KG1 (cell line): ENCODE measurements at regions not wholly inside any gene's neighbourhood (a gene's known extent, or its start where the extent isn't known, plus 50 kb on each side); places are given as distances from the start of the nearest gene placed in this dataset.

ENCODE experiments used
- DNase-seq: peaks from one replicate; lab custom pipeline; 2025; lab: John Stamatoyannopoulos, UW

GRCh38 chr5:68582284-68582683 is 366.7 kb downstream of the PIK3R1 start:
- no peak for DNase-seq

- DNase-seq: no peak
Observed at GRCh38 chr5:68587171-68587570, 371.6 kb downstream of the PIK3R1 start.

GRCh38 chr5:68591850-68592249 is 376.3 kb downstream of the PIK3R1 start:
- DNase-seq: no peak

- DNase-seq: no peak
Observed at GRCh38 chr5:68592351-68592750, 376.8 kb downstream of the PIK3R1 start.

GRCh38 chr5:68593211-68593671 is 377.7 kb downstream of the PIK3R1 start:
- no peak for DNase-seq

GRCh38 chr5:68612972-68613371 is 397.4 kb downstream of the PIK3R1 start:
- DNase-seq: no peak

- DNase-seq: no peak
Observed at GRCh38 chr5:68618501-68618900, 402.9 kb downstream of the PIK3R1 start.

- no peak for DNase-seq
Observed at GRCh38 chr5:68627001-68627400, 411.4 kb downstream of the PIK3R1 start.

GRCh38 chr5:68628082-68628814 is 412.7 kb downstream of the PIK3R1 start:
- no peak for DNase-seq

- DNase-seq: no peak
Observed at GRCh38 chr5:68630354-68630753, 414.8 kb downstream of the PIK3R1 start.

GRCh38 chr5:68631884-68632283 is 416.3 kb downstream of the PIK3R1 start:
- no peak for DNase-seq

GRCh38 chr5:68641211-68641610 is 425.7 kb downstream of the PIK3R1 start:
- DNase-seq: no peak

- DNase-seq: no peak
Observed at GRCh38 chr5:68643064-68643463, 427.5 kb downstream of the PIK3R1 start.

GRCh38 chr5:68644971-68645370 is 429.4 kb downstream of the PIK3R1 start:
- DNase-seq: no peak

- DNase-seq: no peak
Observed at GRCh38 chr5:68646144-68646543, 430.6 kb downstream of the PIK3R1 start.

GRCh38 chr5:68647743-68648142 is 432.2 kb downstream of the PIK3R1 start:
- no peak for DNase-seq

- no peak for DNase-seq
Observed at GRCh38 chr5:68648944-68649857, 433.6 kb downstream of the PIK3R1 start.

- DNase-seq: no peak
Observed at GRCh38 chr5:68652534-68652965, 437.0 kb downstream of the PIK3R1 start.

GRCh38 chr5:68653471-68653870 is 437.9 kb downstream of the PIK3R1 start:
- no peak for DNase-seq

- DNase-seq: no peak
Observed at GRCh38 chr5:68657055-68657961, 436.5 kb upstream of the SLC30A5 start.

- DNase-seq: no peak
Observed at GRCh38 chr5:68658810-68659372, 434.9 kb upstream of the SLC30A5 start.

- DNase-seq: no peak
Observed at GRCh38 chr5:68659881-68660280, 433.9 kb upstream of the SLC30A5 start.
